HCT116 (cell line): ENCODE measurements at regions not wholly inside any gene's neighbourhood (a gene's known extent, or its start where the extent isn't known, plus 50 kb on each side); places are given as distances from the start of the nearest gene placed in this dataset.

Source experiments
- ATAC-seq: fragments of 200-7000 bp; cut with Tn5 transposase; 2 replicates; pipeline ENCODE4 v1.9.1; 2020; ENCODE audit warnings: mild to moderate bottlenecking, moderate library complexity
- BruUV-seq: library from RNA; stranded (reverse); fragments of 400-500 nt; replicated peaks from 2 replicates; lab custom pipeline; 2021; lab: Mats Ljungman, UMichigan
- CTCF ChIA-PET: fragments of 300-600 bp; sonication (Branson Sonifier 250); formaldehyde crosslinking; loops from one replicate; lab custom pipeline; 2021; ENCODE audit warnings: antibody characterized with exemption; lab: Charles Lee
- POLR2A ChIA-PET: fragments of 300-600, 350-600 bp; sonication (Branson Sonifier 250); formaldehyde crosslinking; loops from one replicate; lab custom pipeline; 2021; ENCODE audit warnings: antibody characterized with exemption; lab: Charles Lee
- RAD21 ChIA-PET, 2 experiments: fragments of 300-600 bp; sonication (Branson Sonifier 250); formaldehyde crosslinking; loops; one replicate each; lab custom pipeline; 2023; ENCODE audit warnings: low total read pairs in 2 of 2; ENCODE audit not compliant: uncharacterized antibody in 2 of 2, unreplicated experiment in 2 of 2, low non-redundant PET in 1 of 2; lab: Charles Lee
- DNase-seq: peaks from one replicate; pipeline ENCODE4 v3.0.0-alpha.2; 2010; ENCODE audit warnings: low read depth, low spot score
- H2AFZ ChIP-seq: fragments of 200-600 bp; shearing (Covaris generic), sonication (generic); 2 replicates; pipeline ENCODE4 v1.6.1; 2017; ENCODE audit warnings: low read depth, mixed run types, mixed read lengths, antibody characterized with exemption, low read length; ENCODE audit not compliant: poor library complexity, severe bottlenecking
- H3K27ac ChIP-seq: 2 replicates; pipeline ENCODE4 v1.5.1; 2012; ENCODE audit warnings: low read depth, low read length
- H3K27me3 ChIP-seq: fragments of 200-600 bp; sonication (generic); 2 replicates; pipeline ENCODE4 v1.6.1; 2016; ENCODE audit warnings: mixed run types, low read length, mixed read lengths; ENCODE audit not compliant: insufficient read depth
- H3K36me3 ChIP-seq, 2 experiments: fragments of 200-500 bp in 1 of 2; fragments of 200-600 bp in 1 of 2; sonication (Bioruptor generic) in 1 of 2; sonication (generic) in 1 of 2; 2 replicates each; pipeline versions ENCODE4 v1.5.1 to v1.6.1; 2014 to 2016; ENCODE audit warnings: low read length in 2 of 2, inconsistent platforms in 1 of 2, mixed read lengths in 1 of 2, mixed run types in 1 of 2; ENCODE audit not compliant: insufficient read depth in 2 of 2, control insufficient read depth in 1 of 2
- H3K4me1 ChIP-seq, 2 experiments: fragments of 200-600 bp in 1 of 2; sonication (generic) in 1 of 2; 2 replicates each; pipeline versions ENCODE4 v1.5.1 to v1.6.1; 2012 to 2017; ENCODE audit warnings: low read length in 2 of 2, inconsistent platforms in 1 of 2, mild to moderate bottlenecking in 1 of 2, mixed read lengths in 1 of 2, mixed run types in 1 of 2, moderate library complexity in 1 of 2; ENCODE audit not compliant: insufficient read depth in 2 of 2, control insufficient read depth in 1 of 2
- H3K4me2 ChIP-seq: fragments of 200-600 bp; sonication (generic); 2 replicates; pipeline ENCODE4 v1.6.1; 2017; ENCODE audit warnings: mixed run types, low read length, mixed read lengths
- H3K4me3 ChIP-seq, 2 experiments: fragments of 200-600 bp in 1 of 2; sonication (generic) in 1 of 2; replicated peaks in 1 of 2; 2 replicates each; pipeline ENCODE4 v1.5.1; 2011 to 2016; ENCODE audit warnings: low read length in 2 of 2, control low read depth in 1 of 2, low read depth in 1 of 2, mild to moderate bottlenecking in 1 of 2, mixed read lengths in 1 of 2, mixed run types in 1 of 2
- H3K79me2 ChIP-seq: fragments of 200-600 bp; sonication (generic); 2 replicates; pipeline ENCODE4 v1.6.1; 2017; ENCODE audit warnings: mild to moderate bottlenecking, mixed run types, low read length, moderate library complexity, mixed read lengths; ENCODE audit not compliant: insufficient read depth
- H3K9ac ChIP-seq: fragments of 200-600 bp; sonication (generic); 2 replicates; pipeline ENCODE4 v1.6.1; 2016; ENCODE audit warnings: low read length, mixed read lengths
- H3K9me2 ChIP-seq: fragments of 200-600 bp; sonication (generic), shearing (Covaris generic); 2 replicates; pipeline ENCODE4 v1.6.1; 2017; ENCODE audit warnings: mixed run types, mild to moderate bottlenecking, moderate library complexity; ENCODE audit not compliant: insufficient read depth
- H3K9me3 ChIP-seq, 2 experiments: fragments of 200-500 bp in 1 of 2; fragments of 200-600 bp in 1 of 2; sonication (Bioruptor generic) in 1 of 2; sonication (generic) in 1 of 2; 2 replicates each; pipeline ENCODE4 v1.6.1; 2014 to 2017; ENCODE audit warnings: low read length in 2 of 2, mixed read lengths in 2 of 2, inconsistent platforms in 1 of 2, low read depth in 1 of 2, mild to moderate bottlenecking in 1 of 2, mixed run types in 1 of 2, moderate library complexity in 1 of 2; ENCODE audit not compliant: control insufficient read depth in 1 of 2, insufficient read depth in 1 of 2
- H4K20me1 ChIP-seq: fragments of 200-600 bp; sonication (generic), shearing (Covaris generic); 2 replicates; pipeline ENCODE4 v1.6.1; 2017; ENCODE audit warnings: mixed run types, mild to moderate bottlenecking, moderate library complexity; ENCODE audit not compliant: insufficient read depth
- EZH2phosphoT487 ChIP-seq: fragments of 200-600 bp; IDR thresholded peaks from 2 replicates; pipeline ENCODE4 v1.6.1; 2018; ENCODE audit warnings: antibody characterized with exemption, borderline replicate concordance
- REST ChIP-seq: IDR thresholded peaks from 2 replicates; pipeline ENCODE4 v1.6.1; 2012; ENCODE audit warnings: low read depth
- intact Hi-C: fragments of 100-400 bp; cut with micrococcal nuclease; formaldehyde crosslinking; loops from 2 replicates; pipeline ENCODE4 v1.10.0; 2022

GRCh38 chr20:55166063-55166462 is 690.7 kb downstream of the DOK5 start:
- intact Hi-C loops: no loop called here

More at GRCh38 chr20:55166063-55166462, 690.7 kb downstream of the DOK5 start:
- DNase-seq: no peak
- no peaks in the 10 kb centered on the region for H3K27me3 ChIP-seq
- H3K4me1 ChIP-seq: no peaks in the 10 kb centered on the region
- RAD21 ChIA-PET: no interaction called here
- peaks cover 22 to 23% of the 10 kb centered on the region in 2 experiments; a peak in 2 of 4 replicates for H3K9me3 ChIP-seq
- no peak overlapping the region for H3K9ac ChIP-seq
- H3K9me2 ChIP-seq: no peaks in the 10 kb centered on the region
- no peak overlapping the region for H3K4me3 ChIP-seq
- H3K79me2 ChIP-seq: no peaks in the 10 kb centered on the region
- no peaks in the 10 kb centered on the region for H3K36me3 ChIP-seq
- no peaks in the 10 kb centered on the region for H4K20me1 ChIP-seq
- H2AFZ ChIP-seq: no peak overlapping the region
- CTCF ChIA-PET: no interaction called here
- no peak for ATAC-seq
- POLR2A ChIA-PET: no interaction called here
- no peak overlapping the region for H3K27ac ChIP-seq
- TF ChIP-seq EZH2phosphoT487: no peak
- TF ChIP-seq REST: no peak
- no TSS peak for BruUV-seq
- no peak overlapping the region for H3K4me2 ChIP-seq
